Loucy (cell line): ENCODE measurements at regions not wholly inside any gene's neighbourhood (a gene's known extent, or its start where the extent isn't known, plus 50 kb on each side); places are given as distances from the start of the nearest gene placed in this dataset.

Experiments
- EZH2phosphoT487 ChIP-seq: fragments of 200-600 bp; IDR thresholded peaks from 2 replicates; pipeline ENCODE4 v1.6.1; 2018; ENCODE audit warnings: antibody characterized with exemption, mild to moderate bottlenecking, moderate library complexity, borderline replicate concordance
- TF ChIP-seq, protein P1 (sequence below): fragments of 200-600 bp; sonication (generic); conservative IDR thresholded peaks from 2 replicates; pipeline ENCODE4 v1.5.1; 2014; ENCODE audit warnings: mild to moderate bottlenecking, antibody characterized with exemption, low read length

DNA sequence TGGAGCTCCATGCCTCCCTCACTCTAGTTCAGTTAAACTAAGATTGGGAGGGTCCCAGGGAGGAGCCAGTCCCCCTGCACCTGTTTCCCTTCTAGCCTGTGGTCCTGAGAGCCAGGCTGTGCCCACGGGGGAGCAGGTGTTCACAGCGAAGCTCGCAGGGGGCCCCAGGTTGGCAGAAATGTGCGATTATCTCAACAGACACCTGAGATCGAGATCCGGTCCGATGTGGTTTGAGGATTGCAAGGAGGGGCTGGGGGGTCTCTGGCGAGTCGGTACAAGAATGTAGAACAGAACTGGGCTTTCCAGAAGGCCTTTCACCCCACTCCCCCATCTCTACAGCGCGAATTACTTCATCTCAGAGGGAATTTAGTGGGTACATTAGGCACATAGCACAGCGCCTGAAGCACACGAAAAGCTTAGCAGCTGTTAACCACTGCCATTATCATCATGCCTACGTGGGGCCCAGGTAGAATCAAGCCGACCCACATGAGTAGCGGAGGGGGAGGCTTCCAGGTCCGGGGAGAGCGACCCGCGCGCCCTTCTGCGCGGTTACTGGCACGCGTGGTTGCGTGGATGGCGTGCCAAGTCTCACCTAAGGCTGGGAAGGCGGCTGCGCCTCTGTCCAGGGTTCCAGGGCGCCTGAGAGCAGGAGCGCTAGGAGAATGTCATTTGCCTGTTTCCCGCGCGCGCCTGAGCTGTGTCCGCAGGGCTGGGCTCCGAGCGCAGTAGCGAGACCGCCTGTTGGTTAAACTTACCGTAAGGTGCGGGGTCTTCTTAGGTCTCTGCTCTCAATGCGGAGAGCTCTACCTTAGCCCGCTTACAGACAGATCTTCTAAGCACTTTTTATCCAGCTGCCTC lies 1539.5 kb upstream of the TMEM132C start:
- TF ChIP-seq, protein P1, sequence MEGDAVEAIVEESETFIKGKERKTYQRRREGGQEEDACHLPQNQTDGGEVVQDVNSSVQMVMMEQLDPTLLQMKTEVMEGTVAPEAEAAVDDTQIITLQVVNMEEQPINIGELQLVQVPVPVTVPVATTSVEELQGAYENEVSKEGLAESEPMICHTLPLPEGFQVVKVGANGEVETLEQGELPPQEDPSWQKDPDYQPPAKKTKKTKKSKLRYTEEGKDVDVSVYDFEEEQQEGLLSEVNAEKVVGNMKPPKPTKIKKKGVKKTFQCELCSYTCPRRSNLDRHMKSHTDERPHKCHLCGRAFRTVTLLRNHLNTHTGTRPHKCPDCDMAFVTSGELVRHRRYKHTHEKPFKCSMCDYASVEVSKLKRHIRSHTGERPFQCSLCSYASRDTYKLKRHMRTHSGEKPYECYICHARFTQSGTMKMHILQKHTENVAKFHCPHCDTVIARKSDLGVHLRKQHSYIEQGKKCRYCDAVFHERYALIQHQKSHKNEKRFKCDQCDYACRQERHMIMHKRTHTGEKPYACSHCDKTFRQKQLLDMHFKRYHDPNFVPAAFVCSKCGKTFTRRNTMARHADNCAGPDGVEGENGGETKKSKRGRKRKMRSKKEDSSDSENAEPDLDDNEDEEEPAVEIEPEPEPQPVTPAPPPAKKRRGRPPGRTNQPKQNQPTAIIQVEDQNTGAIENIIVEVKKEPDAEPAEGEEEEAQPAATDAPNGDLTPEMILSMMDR: no peak
- TF ChIP-seq EZH2phosphoT487: no peak
